HUES64 (cell line): ENCODE measurements at regions not wholly inside any gene's neighbourhood (a gene's known extent, or its start where the extent isn't known, plus 50 kb on each side); places are given as distances from the start of the nearest gene placed in this dataset.
"Not testable (repeated sequence)": the region's sequence is repeated elsewhere in the genome, so short reads cannot be mapped to it uniquely, and the experiment has no call there.

Experiments used
- H3K27ac ChIP-seq: 2 replicates; pipeline ENCODE4 v1.7.0; 2013; ENCODE audit warnings: low read depth, low read length, inconsistent platforms
- H3K27me3 ChIP-seq: 2 replicates; pipeline ENCODE4 v1.6.1; 2013; ENCODE audit warnings: mild to moderate bottlenecking, low read length; ENCODE audit not compliant: insufficient read depth
- H3K36me3 ChIP-seq: 2 replicates; pipeline ENCODE4 v1.6.1; 2013; ENCODE audit warnings: mild to moderate bottlenecking, low read length; ENCODE audit not compliant: insufficient read depth
- H3K4me1 ChIP-seq: 2 replicates; pipeline ENCODE4 v1.6.1; 2013; ENCODE audit warnings: mild to moderate bottlenecking, low read length, moderate library complexity; ENCODE audit not compliant: insufficient read depth
- H3K4me3 ChIP-seq: 2 replicates; pipeline ENCODE4 v1.5.1; 2013; ENCODE audit warnings: mild to moderate bottlenecking, low read length, moderate library complexity
- H3K9ac ChIP-seq: 2 replicates; pipeline ENCODE4 v1.6.1; 2013; ENCODE audit warnings: mild to moderate bottlenecking, low read depth, low read length
- H3K9me3 ChIP-seq: 2 replicates; pipeline ENCODE4 v1.6.1; 2013; ENCODE audit warnings: low read depth, low read length; ENCODE audit not compliant: insufficient read depth
- WGBS: fragments of 150-250, 120-280 bp; methylation state at CpG from one replicate; pipeline ENCODE4 v1.1.7; 2013; ENCODE audit warnings: missing lambda C conversion rate; 5-methylcytosine and 5-hydroxymethylcytosine counted together

GRCh38 chr5:18551716-18552115 is 917.5 kb downstream of the TAF11L14 start:
- H3K4me3 ChIP-seq = no peak overlapping the region
- peaks cover 16% of the 10 kb centered on the region; the same call in 1 of the 2 replicates for H3K36me3 ChIP-seq
- no peaks in the 10 kb centered on the region for H3K27me3 ChIP-seq
- H3K9me3 ChIP-seq = peaks cover 49% of the 10 kb centered on the region
- no peak overlapping the region for H3K9ac ChIP-seq
- H3K27ac ChIP-seq = no peak overlapping the region
- WGBS = 91% methylated on average over 18 of the region's 18 CpGs
- peaks cover 7% of the 10 kb centered on the region; the same call in 1 of the 2 replicates for H3K4me1 ChIP-seq

DNA sequence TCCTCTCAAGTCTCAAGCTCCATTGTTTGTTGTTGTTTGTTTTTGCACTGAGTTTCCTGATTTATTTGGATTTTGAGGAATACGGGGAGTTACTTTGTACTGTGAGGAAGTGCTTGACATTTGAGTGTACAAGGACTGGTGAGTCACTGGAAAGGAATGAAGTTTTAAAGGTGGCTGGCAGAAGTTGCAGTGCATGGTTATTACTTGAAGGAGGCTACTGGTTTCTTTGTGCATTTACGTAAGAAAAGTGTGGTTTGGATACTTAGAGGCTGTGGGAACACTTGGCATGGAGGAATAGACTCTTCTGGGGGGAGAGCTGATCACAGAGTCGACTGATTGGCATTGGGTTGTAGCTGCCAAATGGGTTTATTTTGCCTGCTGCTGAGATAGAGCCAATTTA is 919.0 kb downstream of the TAF11L14 start:
- no peak overlapping the region for H3K9ac ChIP-seq
- no peak overlapping the region for H3K27ac ChIP-seq
- H3K9me3 ChIP-seq = peaks cover 44% of the 10 kb centered on the region
- WGBS = 90% methylated on average over 3 of the region's 3 CpGs
- H3K36me3 ChIP-seq = peaks cover 8% of the 10 kb centered on the region; the same call in 1 of the 2 replicates
- no peaks in the 10 kb centered on the region; the same call in 1 of the 2 replicates for H3K4me1 ChIP-seq
- H3K27me3 ChIP-seq = no peaks in the 10 kb centered on the region
- no peak overlapping the region for H3K4me3 ChIP-seq

GRCh38 chr5:18560602-18561001 is 926.3 kb downstream of the TAF11L14 start:
- peaks cover 10% of the 10 kb centered on the region for H3K4me1 ChIP-seq
- H3K9me3 ChIP-seq = no peaks in the 10 kb centered on the region
- no peaks in the 10 kb centered on the region for H3K36me3 ChIP-seq
- H3K4me3 ChIP-seq = no peak overlapping the region
- no peak overlapping the region for H3K9ac ChIP-seq
- WGBS = 90% methylated on average over 1 of the region's 1 CpG
- no peaks in the 10 kb centered on the region for H3K27me3 ChIP-seq
- no peak overlapping the region for H3K27ac ChIP-seq

DNA sequence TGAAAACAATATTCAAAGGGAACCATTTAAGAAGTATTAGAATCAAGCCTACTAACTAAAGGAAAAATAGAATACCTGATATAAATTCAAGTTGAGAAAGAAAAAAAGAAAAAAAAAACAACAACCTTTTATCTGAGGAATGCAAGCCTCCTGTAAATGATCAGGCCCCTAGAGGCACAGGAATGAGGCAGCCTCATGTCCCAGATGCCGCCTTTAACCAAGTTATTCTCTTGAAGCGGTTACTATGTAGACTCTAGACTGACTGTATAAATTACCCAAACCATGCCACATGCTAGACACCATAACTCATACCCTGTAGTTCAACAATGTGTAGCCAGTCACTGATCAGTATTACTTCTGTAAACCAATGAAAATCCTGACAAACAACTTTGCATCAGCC is 929.6 kb downstream of the TAF11L14 start:
- peaks cover 10% of the 10 kb centered on the region for H3K4me1 ChIP-seq
- WGBS = 89% methylated on average over 2 of the region's 2 CpGs
- H3K27ac ChIP-seq = no peak overlapping the region
- no peaks in the 10 kb centered on the region for H3K9me3 ChIP-seq
- no peak overlapping the region for H3K9ac ChIP-seq
- H3K36me3 ChIP-seq = no peaks in the 10 kb centered on the region
- H3K4me3 ChIP-seq = no peak overlapping the region
- H3K27me3 ChIP-seq = no peaks in the 10 kb centered on the region

DNA sequence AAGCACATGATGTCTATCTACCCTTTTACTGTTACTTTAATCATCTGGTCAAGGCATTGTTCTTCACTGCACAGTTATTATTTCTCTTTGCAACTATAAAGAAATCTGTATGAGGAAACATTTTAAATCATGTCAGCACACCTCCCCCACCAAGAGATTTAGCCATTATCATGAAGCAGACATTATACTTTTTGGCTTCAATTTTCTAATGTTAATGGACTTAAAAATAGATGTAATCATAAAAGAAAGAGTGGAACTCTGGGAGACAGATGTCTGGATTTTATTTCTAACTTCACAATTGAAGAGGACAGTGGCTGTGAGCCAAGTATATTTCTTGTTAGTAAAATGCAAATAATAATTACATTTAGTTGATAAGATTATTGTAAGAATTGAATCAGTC is 932.4 kb downstream of the TAF11L14 start:
- Histone ChIP-seq H3K9me3 (no peaks in the 10 kb centered on the region), H3K36me3 (no peaks in the 10 kb centered on the region), H3K27ac (no peak overlapping the region), H3K4me3 (no peak overlapping the region), H3K9ac (no peak overlapping the region), H3K4me1 (peaks cover 6% of the 10 kb centered on the region; the same call in 1 of the 2 replicates), H3K27me3 (no peaks in the 10 kb centered on the region)

DNA sequence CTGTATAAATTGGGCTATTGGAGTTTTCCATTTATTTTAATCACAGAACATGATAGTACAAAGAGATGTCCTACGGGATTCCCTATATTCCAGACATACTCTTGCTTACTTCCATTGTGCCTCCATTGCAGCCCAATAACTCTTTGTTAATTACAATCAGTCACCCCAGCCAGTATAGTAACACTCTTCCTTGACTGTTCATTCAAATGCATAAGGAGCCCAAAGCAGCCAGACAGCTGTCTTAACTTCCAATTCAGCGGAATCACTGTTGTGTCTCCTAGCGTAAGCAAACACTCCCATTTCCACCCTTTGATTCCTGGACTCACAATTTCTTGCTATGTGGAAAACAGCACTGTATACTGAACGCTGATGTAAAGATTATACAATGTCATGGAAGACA is 942.3 kb downstream of the TAF11L14 start:
- WGBS = 75% methylated on average over 4 of the region's 4 CpGs
- H3K9ac ChIP-seq = no peak overlapping the region
- H3K4me1 ChIP-seq = peaks cover 15% of the 10 kb centered on the region; the same call in 1 of the 2 replicates

GRCh38 chr5:18601185-18601584 is 966.9 kb downstream of the TAF11L14 start:
- H3K36me3 ChIP-seq = peaks cover 17% of the 10 kb centered on the region
- H3K27ac ChIP-seq = no peak overlapping the region
- H3K4me1 ChIP-seq = no peaks in the 10 kb centered on the region
- 88% methylated on average over 1 of the region's 1 CpG for WGBS
- H3K9me3 ChIP-seq = peaks cover 3% of the 10 kb centered on the region; the same call in 1 of the 2 replicates
- H3K27me3 ChIP-seq = no peaks in the 10 kb centered on the region
- H3K4me3 ChIP-seq = no peak overlapping the region
- no peak overlapping the region for H3K9ac ChIP-seq

More for the DNA sequence above, 942.3 kb downstream of the TAF11L14 start:
- no peak overlapping the region for H3K27ac ChIP-seq
- no peaks in the 10 kb centered on the region for H3K36me3 ChIP-seq
- H3K9me3 ChIP-seq = no peaks in the 10 kb centered on the region
- H3K4me3 ChIP-seq = no peak overlapping the region
- no peaks in the 10 kb centered on the region for H3K27me3 ChIP-seq

DNA sequence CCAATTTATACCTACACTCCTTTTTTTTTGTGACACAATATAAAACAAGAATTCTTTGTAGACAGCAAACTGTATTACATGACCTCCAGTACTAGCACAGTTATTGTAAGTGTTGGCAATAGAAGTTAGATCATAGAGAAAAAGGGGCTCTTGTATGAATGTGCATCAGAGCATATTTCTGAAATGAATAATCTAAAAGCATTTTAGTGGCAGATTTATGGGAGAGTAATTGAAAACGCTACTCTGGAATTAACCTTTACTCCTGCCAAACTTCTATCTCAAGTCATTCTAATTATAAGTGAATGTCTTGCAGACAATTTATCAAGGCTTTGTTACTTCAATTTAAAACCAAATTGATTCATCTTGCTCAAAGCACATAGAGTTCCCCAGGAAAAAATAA is 968.1 kb downstream of the TAF11L14 start:
- Histone ChIP-seq H3K4me1 (no peaks in the 10 kb centered on the region), H3K9ac (no peak overlapping the region), H3K4me3 (no peak overlapping the region), H3K9me3 (0 out of 2 replicates have a peak, but pooled peaks cover 2% of the 10 kb centered on the region), H3K27ac (no peak overlapping the region), H3K36me3 (peaks cover 11% of the 10 kb centered on the region; the same call in 1 of the 2 replicates), H3K27me3 (no peaks in the 10 kb centered on the region)
- no CpG with 5 or more reads among the region's 1 CpG for WGBS

GRCh38 chr5:18605186-18605585 is 970.9 kb downstream of the TAF11L14 start:
- no peak overlapping the region for H3K27ac ChIP-seq
- H3K4me3 ChIP-seq = no peak overlapping the region
- peaks cover 3% of the 10 kb centered on the region; the same call in 1 of the 2 replicates for H3K36me3 ChIP-seq

GRCh38 chr5:18607570-18607969 is 973.3 kb downstream of the TAF11L14 start:
- Histone ChIP-seq H3K27ac (no peak overlapping the region), H3K9me3 (no peaks in the 10 kb centered on the region), H3K9ac (no peak overlapping the region), H3K4me3 (no peak overlapping the region), H3K4me1 (no peaks in the 10 kb centered on the region; the same call in 1 of the 2 replicates), H3K27me3 (no peaks in the 10 kb centered on the region), H3K36me3 (no peaks in the 10 kb centered on the region; the same call in 1 of the 2 replicates)
- 97% methylated on average over 5 of the region's 5 CpGs for WGBS

More at GRCh38 chr5:18605186-18605585, 970.9 kb downstream of the TAF11L14 start:
- Histone ChIP-seq H3K9ac (no peak overlapping the region), H3K9me3 (no peaks in the 10 kb centered on the region), H3K4me1 (no peaks in the 10 kb centered on the region; the same call in 1 of the 2 replicates), H3K27me3 (no peaks in the 10 kb centered on the region)

GRCh38 chr5:18617191-18617590 is 982.9 kb downstream of the TAF11L14 start:
- H3K36me3 ChIP-seq, H3K4me3 ChIP-seq, H3K27me3 ChIP-seq, H3K27ac ChIP-seq, H3K4me1 ChIP-seq, H3K9ac ChIP-seq: not testable (repeated sequence)
- WGBS = 90% methylated on average over 2 of the region's 2 CpGs
- H3K9me3 ChIP-seq = peaks cover 21% of the 10 kb centered on the region
